ENCODE measurements at regions not wholly inside any gene's neighbourhood (a gene's known extent, or its start where the extent isn't known, plus 50 kb on each side); places are given as distances from the start of the nearest gene placed in this dataset.
A peak's percentile ranks its signal among the peaks of the same experiment; 100 is the strongest.

GRCh38 chr16:77594799-77595596 lies 127.3 kb upstream of the NUDT7 start:
- DNase-seq, result no peak

GRCh38 chr16:77596261-77596660 lies 126.1 kb upstream of the NUDT7 start:
- DNase-seq, result no peak

- DNase-seq, result no peak
Measured at GRCh38 chr16:77599793-77600415, 122.4 kb upstream of the NUDT7 start.

- no peak for DNase-seq
Measured at GRCh38 chr16:77600555-77600954, 121.8 kb upstream of the NUDT7 start.

- DNase-seq, result no peak
Measured at GRCh38 chr16:77603656-77604055, 118.7 kb upstream of the NUDT7 start.

- no peak for DNase-seq
Measured at GRCh38 chr16:77610496-77610895, 111.8 kb upstream of the NUDT7 start.

- DNase-seq, result no peak
Measured at GRCh38 chr16:77611386-77611785, 110.9 kb upstream of the NUDT7 start.

GRCh38 chr16:77612596-77612995 lies 109.7 kb upstream of the NUDT7 start:
- peak; percentile 88 for DNase-seq

GRCh38 chr16:77613095-77613494 lies 109.2 kb upstream of the NUDT7 start:
- DNase-seq, result peak; percentile 35

GRCh38 chr16:77617553-77617952 lies 104.8 kb upstream of the NUDT7 start:
- no peak for DNase-seq

- DNase-seq, result no peak
Measured at GRCh38 chr16:77617996-77618395, 104.3 kb upstream of the NUDT7 start.

- DNase-seq, result no peak
Measured at GRCh38 chr16:77618951-77619350, 103.4 kb upstream of the NUDT7 start.

GRCh38 chr16:77624085-77624484 lies 98.2 kb upstream of the NUDT7 start:
- DNase-seq, result no peak

GRCh38 chr16:77636615-77637014 lies 85.7 kb upstream of the NUDT7 start:
- DNase-seq, result no peak

GRCh38 chr16:77637940-77638339 lies 84.4 kb upstream of the NUDT7 start:
- no peak for DNase-seq

- no peak for DNase-seq
Measured at GRCh38 chr16:77643176-77643575, 79.1 kb upstream of the NUDT7 start.

GRCh38 chr16:77645764-77646163 lies 76.5 kb upstream of the NUDT7 start:
- DNase-seq, result no peak

GRCh38 chr16:77647726-77648125 lies 74.6 kb upstream of the NUDT7 start:
- DNase-seq, result no peak

- DNase-seq, result no peak
Measured at GRCh38 chr16:77650761-77651160, 71.6 kb upstream of the NUDT7 start.

- no peak for DNase-seq
Measured at GRCh38 chr16:77652399-77652798, 69.9 kb upstream of the NUDT7 start.

- DNase-seq, result no peak
Measured at GRCh38 chr16:77657016-77657415, 65.3 kb upstream of the NUDT7 start.

- DNase-seq, result peak; percentile 83
Measured at GRCh38 chr16:77660311-77660710, 62.0 kb upstream of the NUDT7 start.

- no peak for DNase-seq
Measured at GRCh38 chr16:77662246-77662645, 60.1 kb upstream of the NUDT7 start.

GRCh38 chr16:77663711-77664110 lies 58.6 kb upstream of the NUDT7 start:
- no peak for DNase-seq
